Left lung (tissue), 4 donors: ENCODE measurements at regions not wholly inside any gene's neighbourhood (a gene's known extent, or its start where the extent isn't known, plus 50 kb on each side); places are given as distances from the start of the nearest gene placed in this dataset.
"Not testable (repeated sequence)": the region's sequence is repeated elsewhere in the genome, so short reads cannot be mapped to it uniquely, and the experiment has no call there.

Source experiments
- ATAC-seq: fragments of 200-7000 bp; cut with Tn5 transposase; one replicate; pipeline ENCODE4 v1.9.1; 2020; ENCODE audit warnings: moderate library complexity
- DNase-seq, 4 donors: peaks; one replicate each; pipeline ENCODE4 v3.0.0-alpha.2; 2013 to 2020
- H3K27ac ChIP-seq, 2 donors: fragments of 200-600 bp; sonication (generic) in 1 of 2; one replicate each; pipeline versions ENCODE4 v1.5.0 to v1.8.0; 2020 to 2021
- H3K27me3 ChIP-seq, 2 donors: fragments of 200-600 bp; sonication (generic) in 1 of 2; one replicate each; pipeline versions ENCODE4 v1.5.0 to v1.8.0; 2020 to 2021
- H3K36me3 ChIP-seq, 2 donors: fragments of 200-600 bp; sonication (generic) in 1 of 2; one replicate each; pipeline versions ENCODE4 v1.5.0 to v1.8.0; 2020 to 2021
- H3K4me1 ChIP-seq, 2 donors: fragments of 200-600 bp; one replicate each; pipeline ENCODE4 v1.8.0; 2021
- H3K4me3 ChIP-seq, 2 donors: fragments of 200-600 bp; sonication (generic) in 1 of 2; one replicate each; pipeline versions ENCODE4 v1.5.0 to v1.8.0; 2020 to 2021; ENCODE audit warnings: mild to moderate bottlenecking in 1 of 2
- H3K9me3 ChIP-seq, 2 donors: fragments of 200-600 bp; sonication (generic) in 1 of 2; one replicate each; pipeline versions ENCODE4 v1.5.0 to v1.8.0; 2020 to 2021
- CTCF ChIP-seq, 2 donors: fragments of 200-600 bp; sonication (generic) in 1 of 2; IDR thresholded peaks; one replicate each; pipeline versions ENCODE4 v1.5.0 to v1.8.0; 2021; ENCODE audit warnings: antibody characterized with exemption in 2 of 2
- intact Hi-C, 2 donors: fragments of 100-400 bp; cut with DNase I; formaldehyde crosslinking; loops; one replicate each; pipeline versions ENCODE4 v1.11.2 to v1.14.2; 2022
- donor health status: DM: no; HTN: yes; CAD: no.
- donor health status: DM: no; HTN: no; CAD: no.

GRCh38 chr1:56250809-56251208 is 328.6 kb downstream of the PLPP3 start:
- no peak overlapping the region for H3K27ac ChIP-seq
- DNase-seq (no peak), ATAC-seq (no peak)
- H3K9me3 ChIP-seq: no peaks in the 10 kb centered on the region
- H3K27me3 ChIP-seq: no peaks in the 10 kb centered on the region
- intact Hi-C loops: no loop called here
- peaks cover 5 to 19% of the 10 kb centered on the region in 2 donors for H3K4me1 ChIP-seq
- no peak overlapping the region for H3K4me3 ChIP-seq
- TF ChIP-seq CTCF (IDR thresholded peaks at IDR 0.05): no peak
- no peaks in the 10 kb centered on the region for H3K36me3 ChIP-seq

- H3K27me3 ChIP-seq: no peaks in the 10 kb centered on the region
- no peak overlapping the region for H3K4me3 ChIP-seq
- H3K27ac ChIP-seq: peak overlapping the region in 1 of 2 donors; percentile 3
- intact Hi-C loops: no loop called here
- ATAC-seq (peak; percentile 44), DNase-seq (no peak)
- no peak for TF ChIP-seq CTCF (IDR thresholded peaks at IDR 0.05)
- H3K36me3 ChIP-seq: no peaks in the 10 kb centered on the region
- H3K4me1 ChIP-seq: peaks cover 0 to 12% of the 10 kb centered on the region in 2 donors
- no peaks in the 10 kb centered on the region for H3K9me3 ChIP-seq
Measured at GRCh38 chr1:56249234-56249633, 330.1 kb downstream of the PLPP3 start.

- H3K36me3 ChIP-seq: no peaks in the 10 kb centered on the region
- H3K4me1 ChIP-seq: peaks cover 0 to 12% of the 10 kb centered on the region in 2 donors
- intact Hi-C loops: no loop called here
- no peaks in the 10 kb centered on the region for H3K27me3 ChIP-seq
- no peak for TF ChIP-seq CTCF (IDR thresholded peaks at IDR 0.05)
- no peaks in the 10 kb centered on the region for H3K9me3 ChIP-seq
- no peak overlapping the region for H3K4me3 ChIP-seq
- no peak for DNase-seq
- H3K27ac ChIP-seq: no peak overlapping the region
- no peak for ATAC-seq
Measured at GRCh38 chr1:56248138-56248537, 331.2 kb downstream of the PLPP3 start.

GRCh38 chr1:56246726-56247125 is 332.6 kb downstream of the PLPP3 start:
- H3K4me3 ChIP-seq, H3K27ac ChIP-seq, intact Hi-C loops, ATAC-seq, H3K36me3 ChIP-seq, H3K27me3 ChIP-seq, DNase-seq: not testable (repeated sequence)
- H3K9me3 ChIP-seq: peaks cover 0 to 10% of the 10 kb centered on the region in 2 donors
- H3K4me1 ChIP-seq: peaks cover 0 to 12% of the 10 kb centered on the region in 2 donors

GRCh38 chr1:56240400-56240799 is 339.0 kb downstream of the PLPP3 start:
- H3K27me3 ChIP-seq: no peaks in the 10 kb centered on the region
- H3K4me3 ChIP-seq: no peak overlapping the region
- no peak for TF ChIP-seq CTCF (IDR thresholded peaks at IDR 0.05)
- ATAC-seq: no peak
- H3K9me3 ChIP-seq: peaks cover 0 to 19% of the 10 kb centered on the region in 2 donors
- intact Hi-C loops: no loop called here
- H3K27ac ChIP-seq: no peak overlapping the region
- H3K4me1 ChIP-seq: no peaks in the 10 kb centered on the region
- no peaks in the 10 kb centered on the region for H3K36me3 ChIP-seq
- DNase-seq: no peak

GRCh38 chr1:56237491-56238064 is 341.8 kb downstream of the PLPP3 start:
- Histone ChIP-seq H3K27me3 (no peaks in the 10 kb centered on the region), H3K4me1 (no peaks in the 10 kb centered on the region), H3K27ac (no peak overlapping the region), H3K9me3 (peaks cover 0 to 16% of the 10 kb centered on the region in 2 donors), H3K36me3 (no peaks in the 10 kb centered on the region), H3K4me3 (no peak overlapping the region)
- DNase-seq (no peak), ATAC-seq (no peak)
- intact Hi-C loops: no loop called here
- no peak for TF ChIP-seq CTCF (IDR thresholded peaks at IDR 0.05)
